Bronchial epithelial cell (primary cell): ENCODE measurements at regions not wholly inside any gene's neighbourhood (a gene's known extent, or its start where the extent isn't known, plus 50 kb on each side); places are given as distances from the start of the nearest gene placed in this dataset.

Source experiments
- DNase-seq: peaks from one replicate; pipeline ENCODE4 v3.0.0-alpha.2; 2010; ENCODE audit warnings: low read depth
- FAIRE-seq: peaks from 2 replicates; lab custom pipeline; 2011; peaks lifted over from hg19 to GRCh38; lab: Jason Lieb, UNC
- H3K27me3 ChIP-seq: 2 replicates; pipeline ENCODE4 v1.5.1; 2011; ENCODE audit warnings: low read length; ENCODE audit not compliant: control insufficient read depth, insufficient read depth
- H3K36me3 ChIP-seq: 2 replicates; pipeline ENCODE4 v1.5.1; 2011; ENCODE audit warnings: low read length; ENCODE audit not compliant: control insufficient read depth, insufficient read depth
- H3K4me3 ChIP-seq: 2 replicates; pipeline ENCODE4 v1.5.1; 2011; ENCODE audit warnings: mild to moderate bottlenecking, low read depth, low read length, control low read depth
- TF ChIP-seq, protein P1 (sequence below): IDR thresholded peaks from 2 replicates; pipeline ENCODE4 v1.5.1; 2011; ENCODE audit warnings: mild to moderate bottlenecking, moderate library complexity, low read length, control low read depth, inconsistent platforms; ENCODE audit not compliant: insufficient read depth, severe bottlenecking

DNA sequence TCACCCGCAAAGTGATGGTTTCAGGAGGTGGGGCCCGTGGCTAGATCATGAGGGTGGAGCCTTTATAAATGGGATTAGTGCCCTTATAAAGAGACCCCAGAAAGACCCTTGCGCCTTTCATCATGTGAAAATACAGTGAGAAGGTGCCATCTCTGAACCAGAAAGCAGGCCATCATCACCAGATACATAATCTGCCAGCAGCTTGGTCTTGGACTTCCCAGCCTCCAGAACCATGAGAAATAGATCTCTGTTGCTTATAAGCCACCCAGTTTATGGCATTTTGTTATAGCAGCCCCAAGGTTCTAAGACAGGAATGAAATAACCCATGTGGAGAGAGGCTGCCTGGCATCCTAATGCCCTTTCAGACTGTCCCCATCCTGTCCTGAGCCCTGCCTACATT lies 127.8 kb upstream of the SMAD3 start:
- H3K4me3 ChIP-seq = no peak overlapping the region
- no peaks in the 10 kb centered on the region for H3K36me3 ChIP-seq
- H3K27me3 ChIP-seq = no peaks in the 10 kb centered on the region
- TF ChIP-seq, protein P1, sequence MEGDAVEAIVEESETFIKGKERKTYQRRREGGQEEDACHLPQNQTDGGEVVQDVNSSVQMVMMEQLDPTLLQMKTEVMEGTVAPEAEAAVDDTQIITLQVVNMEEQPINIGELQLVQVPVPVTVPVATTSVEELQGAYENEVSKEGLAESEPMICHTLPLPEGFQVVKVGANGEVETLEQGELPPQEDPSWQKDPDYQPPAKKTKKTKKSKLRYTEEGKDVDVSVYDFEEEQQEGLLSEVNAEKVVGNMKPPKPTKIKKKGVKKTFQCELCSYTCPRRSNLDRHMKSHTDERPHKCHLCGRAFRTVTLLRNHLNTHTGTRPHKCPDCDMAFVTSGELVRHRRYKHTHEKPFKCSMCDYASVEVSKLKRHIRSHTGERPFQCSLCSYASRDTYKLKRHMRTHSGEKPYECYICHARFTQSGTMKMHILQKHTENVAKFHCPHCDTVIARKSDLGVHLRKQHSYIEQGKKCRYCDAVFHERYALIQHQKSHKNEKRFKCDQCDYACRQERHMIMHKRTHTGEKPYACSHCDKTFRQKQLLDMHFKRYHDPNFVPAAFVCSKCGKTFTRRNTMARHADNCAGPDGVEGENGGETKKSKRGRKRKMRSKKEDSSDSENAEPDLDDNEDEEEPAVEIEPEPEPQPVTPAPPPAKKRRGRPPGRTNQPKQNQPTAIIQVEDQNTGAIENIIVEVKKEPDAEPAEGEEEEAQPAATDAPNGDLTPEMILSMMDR = no peak
- DNase-seq (no peak), FAIRE-seq (no peak)

GRCh38 chr15:66938114-66938830 lies 127.1 kb upstream of the SMAD3 start:
- H3K36me3 ChIP-seq = no peaks in the 10 kb centered on the region
- DNase-seq (no peak), FAIRE-seq (no peak)
- H3K27me3 ChIP-seq = no peaks in the 10 kb centered on the region
- H3K4me3 ChIP-seq = no peak overlapping the region
- TF ChIP-seq, protein P1 = no peak

DNA sequence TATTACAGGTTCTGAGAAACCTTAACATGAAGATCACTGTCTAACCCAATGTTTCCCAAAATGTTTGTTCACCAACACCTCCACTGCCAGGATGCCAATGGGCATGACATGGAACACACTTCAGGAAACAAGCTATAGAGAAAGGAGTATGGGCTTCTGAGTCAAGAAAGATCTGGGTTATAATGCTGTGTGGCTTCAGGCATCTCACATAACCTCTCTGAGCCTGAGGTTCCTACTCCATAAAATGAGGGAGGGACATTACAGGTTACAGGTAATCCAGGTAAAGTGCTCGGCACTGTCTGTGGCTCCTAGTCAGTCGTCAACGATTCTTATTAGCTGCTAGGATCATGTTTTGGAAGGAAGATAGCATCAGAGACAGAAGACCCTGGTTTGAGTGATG lies 126.4 kb upstream of the SMAD3 start:
- DNase-seq (no peak), FAIRE-seq (no peak)
- Histone ChIP-seq H3K4me3 (no peak overlapping the region), H3K27me3 (no peaks in the 10 kb centered on the region), H3K36me3 (no peaks in the 10 kb centered on the region)
- TF ChIP-seq, protein P1 = no peak

DNA sequence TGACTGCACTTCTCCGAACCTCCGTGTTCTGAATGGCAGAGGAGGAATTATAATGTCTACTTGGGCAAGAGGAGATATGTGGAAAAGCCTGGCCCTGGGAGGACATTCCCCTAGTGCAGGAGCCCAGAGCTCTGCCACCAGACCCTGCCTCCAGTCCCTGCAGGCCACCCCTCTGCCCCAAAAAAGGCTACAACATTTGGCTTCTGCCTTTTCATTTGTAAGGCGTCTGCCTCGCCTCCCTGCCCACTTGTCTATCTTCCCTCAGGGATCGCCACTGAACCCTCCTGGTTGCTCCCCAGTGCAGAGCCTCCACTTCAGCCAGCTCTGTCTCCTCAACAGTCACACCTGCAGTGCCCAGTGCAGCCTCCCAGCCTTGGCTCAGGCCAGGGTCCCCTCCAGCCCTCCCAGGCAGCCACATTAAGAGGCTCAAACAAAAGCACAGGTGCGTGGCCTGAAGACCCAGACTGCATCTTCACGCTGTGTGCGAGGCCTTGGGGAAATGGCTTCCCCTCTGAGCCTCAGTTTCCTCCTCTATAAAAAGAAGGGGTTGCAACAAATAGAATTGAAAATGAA lies 125.9 kb upstream of the SMAD3 start:
- DNase-seq = no peak

DNA sequence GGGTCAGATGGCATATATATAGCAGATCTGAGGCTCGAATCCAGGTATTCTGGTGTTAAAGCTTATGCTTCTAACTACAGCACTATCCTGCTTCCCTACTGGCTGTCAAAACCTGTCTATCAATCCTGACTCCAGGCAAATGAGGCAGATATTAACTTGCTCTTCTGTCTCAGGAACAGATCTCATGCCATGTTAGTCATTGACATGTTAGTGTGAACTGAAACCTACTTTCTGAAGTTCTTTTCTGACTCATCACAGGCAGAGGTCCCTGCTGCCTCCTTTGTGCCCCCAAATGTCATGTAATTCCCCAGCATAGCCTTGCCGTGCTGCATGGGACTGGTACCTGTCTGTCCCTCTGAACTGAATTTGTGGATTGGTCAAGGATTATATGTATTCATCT lies 125.0 kb upstream of the SMAD3 start:
- TF ChIP-seq, protein P1 = no peak
- FAIRE-seq (no peak), DNase-seq (peak; percentile 90)
- Histone ChIP-seq H3K27me3 (no peaks in the 10 kb centered on the region), H3K4me3 (no peak overlapping the region), H3K36me3 (no peaks in the 10 kb centered on the region)

More for the DNA sequence above, 125.9 kb upstream of the SMAD3 start:
- TF ChIP-seq, protein P1 = no peak
- Histone ChIP-seq H3K4me3 (no peak overlapping the region), H3K36me3 (no peaks in the 10 kb centered on the region), H3K27me3 (no peaks in the 10 kb centered on the region)
- no peak for FAIRE-seq
